Activated CD4-positive, alpha-beta T cell treated with anti-CD3 and anti-CD28 coated beads, Interleukin-2, Interleukin-4, amounts not matched to agents 100 ng/mL and 50 ng/mL, durations not matched to agents 16 hours and 8 hours (primary cell): ENCODE measurements at regions not wholly inside any gene's neighbourhood (a gene's known extent, or its start where the extent isn't known, plus 50 kb on each side); places are given as distances from the start of the nearest gene placed in this dataset.
"Not testable (repeated sequence)": the region's sequence is repeated elsewhere in the genome, so short reads cannot be mapped to it uniquely, and the experiment has no call there.

ENCODE experiments used
- DNase-seq: peaks from one replicate; pipeline ENCODE4 v3.0.0-alpha.2; 2020; ENCODE audit warnings: low spot score

DNA sequence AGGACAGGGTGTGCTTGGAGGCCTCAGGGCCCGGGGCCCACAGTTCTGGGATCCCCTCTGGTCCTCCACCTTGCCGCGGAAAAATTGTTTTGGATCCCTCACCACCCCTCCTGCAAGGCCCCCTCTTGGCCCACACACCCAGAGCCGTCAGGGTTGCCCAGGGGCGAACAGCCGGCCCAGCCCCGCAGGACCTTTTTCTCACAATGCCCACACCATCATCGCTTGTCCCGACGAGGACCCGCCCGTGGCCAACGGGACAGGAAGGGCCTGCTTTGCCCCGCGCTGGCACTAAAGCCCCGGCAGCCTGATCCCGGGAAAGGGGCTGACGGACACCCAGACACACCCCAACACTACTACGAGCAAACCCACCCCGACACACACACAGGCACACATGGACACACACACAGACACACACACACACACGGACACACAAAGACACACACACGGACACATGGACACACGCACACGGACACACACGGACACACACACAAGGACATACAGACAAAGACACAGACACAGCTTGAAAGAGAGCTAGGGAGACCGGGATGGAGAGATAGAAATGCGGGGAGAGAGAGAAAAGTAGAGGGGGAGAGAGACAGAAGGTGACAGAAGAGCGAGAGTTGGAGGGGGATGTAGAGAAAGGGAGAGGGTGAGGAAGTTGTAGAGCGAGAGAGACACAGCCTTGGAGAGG, 1493.5 kb upstream of the DEFB115 start:
- DNase-seq, result no peak

DNA sequence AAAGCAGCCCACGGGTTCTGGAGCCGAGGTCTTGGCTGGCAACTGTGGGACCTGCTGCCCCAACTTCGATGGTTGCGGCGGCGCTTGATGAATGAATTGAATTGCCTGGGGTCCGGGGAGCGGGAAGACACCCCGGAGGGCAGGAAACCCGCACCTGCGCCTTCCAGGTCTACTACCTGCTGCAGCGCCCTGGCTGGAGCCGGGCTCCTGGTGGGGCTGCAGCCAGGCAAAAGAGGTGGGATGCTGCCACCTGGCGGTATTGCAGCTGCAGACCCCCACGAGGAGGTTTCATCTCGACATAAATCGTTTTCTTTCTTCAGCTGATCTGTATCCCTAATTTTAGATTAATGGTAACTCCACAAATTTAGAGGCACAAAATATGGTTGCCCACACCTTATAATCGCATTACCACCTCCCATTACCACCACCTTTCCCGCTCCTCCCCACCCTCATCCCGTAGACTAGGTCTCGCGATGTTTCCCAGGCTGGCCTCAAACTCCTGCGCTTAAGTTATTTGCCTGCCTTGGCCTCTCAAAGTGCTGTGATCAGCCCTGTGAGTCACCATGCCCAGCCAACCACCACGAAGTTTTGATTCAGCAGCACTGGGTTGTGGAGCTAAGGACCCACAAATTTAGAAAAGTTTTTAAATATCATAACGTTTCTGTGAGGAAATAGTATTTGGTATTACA, 1492.4 kb upstream of the DEFB115 start:
- not testable (repeated sequence) for DNase-seq

DNA sequence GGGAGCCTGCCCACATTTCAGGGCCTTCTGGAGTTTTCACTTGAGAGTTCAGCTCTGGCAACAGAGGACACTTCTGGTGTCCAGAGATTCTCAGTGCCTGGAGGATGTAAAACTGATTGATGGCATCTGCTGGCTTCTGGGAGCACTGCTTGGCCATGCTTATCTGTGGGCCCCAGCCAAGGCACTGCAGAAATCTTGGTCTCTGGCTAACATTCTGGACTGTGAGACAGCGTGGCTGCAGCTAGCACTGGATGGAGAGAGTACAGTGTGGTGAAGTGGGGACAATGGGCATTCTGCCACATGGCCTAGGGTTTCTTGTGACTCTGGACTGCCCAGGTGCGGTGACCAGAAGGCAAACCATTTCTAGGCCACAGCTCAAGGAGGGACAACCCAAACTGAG, 1479.4 kb upstream of the DEFB115 start:
- DNase-seq, result not testable (repeated sequence)

DNA sequence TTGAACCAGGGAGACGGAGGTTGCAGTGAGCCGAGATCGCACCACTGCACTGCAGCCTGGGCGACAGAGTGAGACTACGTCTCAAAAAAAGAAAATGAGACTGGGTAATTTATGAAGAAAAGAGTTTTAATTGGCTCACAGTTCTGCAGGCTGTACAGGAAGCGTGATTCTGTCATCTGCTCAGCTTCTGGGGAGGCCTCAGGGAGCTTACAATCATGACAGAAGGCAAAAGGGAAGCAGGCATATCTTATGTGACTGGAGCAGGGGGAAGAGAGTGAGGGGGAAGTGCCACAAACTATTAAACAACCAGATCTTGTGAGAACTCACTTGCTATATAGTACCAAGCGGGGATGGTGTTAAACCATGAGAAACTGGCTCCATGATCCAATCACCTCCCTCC, 1476.2 kb upstream of the DEFB115 start:
- DNase-seq, result not testable (repeated sequence)

DNA sequence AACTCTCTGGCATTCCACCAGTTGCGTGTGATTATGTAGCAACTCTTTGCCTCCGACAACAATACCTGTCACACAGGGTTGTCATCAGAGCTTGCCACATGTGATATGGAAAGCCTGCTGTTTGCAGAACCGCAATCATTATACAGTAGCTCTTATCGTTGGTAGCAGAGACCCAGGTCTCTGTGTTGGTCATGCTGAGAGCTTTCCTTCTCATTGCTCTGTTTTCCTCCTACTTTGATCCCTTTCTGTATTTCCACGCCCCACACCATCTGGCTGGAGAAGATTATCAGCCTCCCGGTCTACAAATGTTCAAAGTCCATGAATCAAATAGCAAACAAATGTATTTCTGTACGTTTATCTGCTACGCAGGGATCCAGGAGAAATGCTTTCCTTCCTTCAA, 1475.6 kb upstream of the DEFB115 start:
- DNase-seq, result not testable (repeated sequence)

DNA sequence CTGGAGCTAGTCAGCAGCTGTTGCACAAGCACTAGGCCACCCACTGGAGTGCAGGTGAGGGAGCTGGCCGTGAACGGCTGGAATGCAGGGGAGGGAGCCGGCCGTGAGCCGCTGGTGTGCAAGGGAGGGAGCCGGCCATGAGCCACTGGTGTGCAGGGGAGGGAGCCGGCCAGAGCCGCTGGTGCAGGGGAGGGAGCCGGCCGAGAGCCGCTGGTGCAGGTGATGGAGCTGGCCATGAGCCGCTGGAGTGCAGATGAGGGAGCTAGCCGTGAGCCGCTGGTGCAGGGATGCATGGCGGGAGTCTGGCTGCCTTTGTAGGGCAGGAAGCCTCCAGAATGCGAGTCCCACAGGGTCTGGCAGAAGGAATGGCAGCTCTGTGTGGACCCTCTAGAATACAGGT, 1470.0 kb upstream of the DEFB115 start:
- not testable (repeated sequence) for DNase-seq

DNA sequence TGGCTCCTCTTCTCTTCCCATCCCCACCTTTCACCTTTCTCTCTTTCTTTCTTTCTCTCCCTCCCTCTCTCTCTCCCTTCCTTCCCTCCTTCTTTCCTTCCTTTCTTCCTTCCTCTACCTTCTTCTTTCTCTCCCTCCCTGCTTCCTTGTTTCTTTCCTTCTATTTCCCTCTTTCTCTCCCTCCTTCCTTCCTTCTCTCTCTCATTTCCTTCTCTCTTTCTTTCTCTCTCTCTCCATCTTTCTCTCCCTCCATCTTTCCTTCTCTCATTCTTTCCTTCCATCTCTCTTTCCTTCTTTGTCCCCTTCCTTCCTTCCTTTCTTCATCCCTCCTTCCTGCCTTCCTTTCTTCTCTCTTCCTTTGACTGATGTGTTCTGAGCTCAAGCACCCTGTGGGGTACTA, 1467.0 kb upstream of the DEFB115 start:
- DNase-seq, result no peak

DNA sequence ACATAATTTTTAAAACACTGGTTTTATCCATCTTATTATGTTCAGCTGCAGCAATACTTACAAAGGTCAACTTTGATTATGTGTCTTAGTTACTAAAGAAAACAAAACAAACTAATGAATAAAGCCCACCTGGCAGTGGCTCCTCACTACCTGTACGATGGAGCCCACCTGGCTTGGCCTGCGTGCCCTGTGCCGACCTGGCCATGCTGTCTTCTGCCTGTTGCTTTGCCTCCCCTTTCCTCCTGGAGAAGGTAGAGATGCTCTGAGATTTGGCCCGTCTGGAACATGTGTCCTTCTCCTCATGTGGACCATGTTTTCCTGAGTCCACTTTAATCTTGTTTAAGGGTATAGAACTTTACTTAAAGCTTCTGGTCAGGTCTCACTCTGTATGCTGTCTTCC, 1426.0 kb upstream of the DEFB115 start:
- DNase-seq, result not testable (repeated sequence)

DNA sequence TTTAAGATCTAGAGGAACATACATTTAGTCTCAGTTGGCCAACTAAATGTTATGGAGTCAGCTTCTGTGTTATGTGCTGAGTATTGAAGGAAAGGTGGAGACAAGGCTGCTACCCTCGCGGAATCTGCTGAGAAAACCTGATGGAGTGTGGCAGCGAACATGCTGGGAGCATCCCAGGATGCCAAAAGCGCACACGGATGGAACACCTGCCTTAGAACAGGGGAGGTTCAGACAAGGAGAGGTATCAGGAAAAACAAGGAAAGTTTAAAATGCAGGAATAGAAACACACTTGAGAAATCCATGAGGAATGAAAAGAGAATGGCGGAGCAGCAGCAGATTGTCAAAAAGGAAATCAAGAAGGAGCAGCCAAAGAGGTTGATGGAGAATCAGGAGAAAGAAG, 1389.5 kb upstream of the DEFB115 start:
- DNase-seq, result not testable (repeated sequence)

DNA sequence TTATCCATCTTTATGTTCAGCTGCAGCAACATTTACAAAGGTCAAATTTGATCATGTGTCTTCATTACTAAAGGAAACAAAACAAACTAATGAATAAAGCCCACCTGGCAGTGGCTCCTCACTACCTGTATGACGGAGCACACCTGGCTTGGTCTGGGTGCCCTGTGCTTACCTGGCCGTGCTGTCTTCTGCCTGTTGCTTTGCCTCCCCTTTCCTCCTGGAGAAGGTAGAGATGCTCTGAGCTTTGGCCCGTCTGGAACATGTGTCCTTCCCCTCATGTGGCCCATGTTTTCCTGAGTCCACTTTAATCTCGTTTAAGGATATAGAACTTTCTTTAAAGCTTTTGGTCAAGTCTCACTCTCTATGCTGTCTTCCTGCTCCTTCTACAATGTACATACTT, 1388.8 kb upstream of the DEFB115 start:
- not testable (repeated sequence) for DNase-seq

DNA sequence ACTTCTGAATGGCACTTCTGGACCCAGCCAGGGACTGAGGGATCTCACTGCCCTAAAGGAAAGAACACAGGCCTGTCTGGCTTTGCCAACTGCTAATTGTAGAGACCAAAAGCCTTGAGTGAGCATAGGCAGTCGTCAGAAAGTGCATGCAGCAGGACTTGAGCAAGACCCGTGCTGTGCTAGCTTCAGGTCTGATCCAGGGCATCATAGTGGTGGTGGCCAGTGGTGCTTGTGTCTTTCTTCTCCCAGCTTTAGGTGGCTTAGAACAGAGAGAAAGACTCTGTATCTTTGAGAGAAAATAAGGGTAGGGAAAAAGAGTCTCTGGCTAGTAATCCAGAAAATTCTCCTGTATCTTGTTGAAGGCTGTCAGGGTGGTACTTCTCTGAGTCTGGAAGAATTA, 1385.6 kb upstream of the DEFB115 start:
- not testable (repeated sequence) for DNase-seq

DNA sequence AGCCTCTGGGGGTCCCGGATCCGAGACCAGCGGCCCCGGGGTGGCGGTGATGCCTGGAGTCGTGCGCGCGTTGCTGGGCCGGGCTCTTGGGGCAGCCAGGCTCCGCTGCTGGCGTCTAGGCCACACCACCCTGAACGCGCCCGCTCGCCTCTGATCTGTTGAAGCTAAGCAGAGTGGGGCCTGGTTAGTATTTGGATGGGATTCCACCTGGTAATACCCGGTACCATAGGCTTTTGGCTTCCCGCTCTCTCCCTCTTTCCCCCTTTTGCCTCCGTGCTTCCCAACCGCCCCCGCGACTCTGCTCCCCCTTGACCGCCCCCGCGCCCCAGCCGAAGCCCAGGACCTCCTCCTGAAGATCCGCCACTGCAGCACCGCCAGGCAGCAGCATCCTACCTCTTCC, 1383.5 kb upstream of the DEFB115 start:
- peak; percentile 27 for DNase-seq

DNA sequence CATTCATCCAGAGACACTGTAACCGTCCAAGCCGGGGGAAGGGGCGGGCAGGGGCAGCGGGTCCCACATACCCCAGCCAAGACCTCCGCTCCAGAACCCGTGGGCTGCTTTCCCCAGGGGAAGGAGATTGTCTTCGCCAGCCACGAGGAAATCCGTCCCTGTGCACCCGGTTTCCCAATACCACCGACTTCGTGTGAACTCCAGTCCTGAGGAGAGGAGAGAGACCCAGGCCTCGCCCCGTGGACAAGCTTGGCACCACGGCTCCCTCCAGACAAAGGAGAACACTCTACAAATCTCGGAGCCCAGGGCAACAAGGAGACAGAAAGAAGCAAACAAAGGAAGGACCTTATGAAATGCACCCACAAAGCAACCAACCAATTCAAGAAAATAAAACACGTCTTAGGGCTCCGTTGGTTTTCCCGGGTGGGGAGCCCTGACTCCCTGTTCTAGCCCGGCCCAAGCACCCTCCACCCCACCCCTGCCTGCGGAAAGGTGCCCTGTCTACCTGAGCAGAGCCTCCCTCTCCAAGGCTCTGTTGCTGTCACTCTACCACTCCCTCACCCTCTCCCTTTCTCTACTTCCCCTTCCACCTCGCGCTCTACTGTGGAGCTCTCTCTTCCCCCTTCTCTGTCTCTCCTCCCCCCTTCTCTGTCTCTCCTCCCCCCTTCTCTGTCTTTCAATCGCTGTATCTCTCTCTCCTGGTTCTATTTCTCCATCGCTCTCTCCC, 1382.8 kb upstream of the DEFB115 start:
- no peak for DNase-seq

DNA sequence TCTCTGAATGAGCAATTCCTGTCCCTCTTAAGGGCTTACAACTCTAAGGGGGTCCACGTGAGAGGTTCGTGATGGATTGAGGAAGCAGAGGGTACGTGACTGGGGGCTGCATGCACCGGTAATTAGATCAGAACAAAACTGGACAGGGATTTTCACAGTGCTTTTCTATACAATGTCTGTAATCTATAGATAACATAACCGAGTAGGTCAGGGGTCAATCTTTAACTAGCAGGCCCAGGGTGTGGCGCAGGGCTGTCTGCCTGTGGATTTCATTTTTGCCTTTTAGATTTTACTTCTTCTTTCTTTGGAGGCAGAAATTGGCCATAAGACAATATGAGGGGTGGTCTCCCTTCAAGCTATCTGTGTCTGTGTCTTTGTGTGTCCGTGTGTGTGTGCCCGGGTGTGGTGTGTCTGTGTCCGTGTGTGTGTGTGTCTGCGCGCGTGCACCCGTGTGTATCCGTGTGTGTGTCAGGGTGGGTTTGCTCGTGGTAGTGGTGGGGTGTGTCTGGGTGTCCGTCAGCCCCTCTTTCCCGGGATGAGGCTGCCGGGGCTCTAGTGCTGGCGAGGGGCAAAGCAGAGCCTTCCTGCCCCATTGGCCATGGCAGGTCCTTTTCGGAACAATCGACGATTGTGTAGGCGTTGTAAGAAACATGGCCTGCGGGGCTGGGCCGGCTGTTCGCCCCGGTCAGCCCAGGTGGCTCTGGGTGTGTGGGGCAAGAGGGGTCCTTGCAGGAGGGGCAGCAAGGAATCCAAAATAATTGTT, 1382.0 kb upstream of the DEFB115 start:
- DNase-seq, result not testable (repeated sequence)

DNA sequence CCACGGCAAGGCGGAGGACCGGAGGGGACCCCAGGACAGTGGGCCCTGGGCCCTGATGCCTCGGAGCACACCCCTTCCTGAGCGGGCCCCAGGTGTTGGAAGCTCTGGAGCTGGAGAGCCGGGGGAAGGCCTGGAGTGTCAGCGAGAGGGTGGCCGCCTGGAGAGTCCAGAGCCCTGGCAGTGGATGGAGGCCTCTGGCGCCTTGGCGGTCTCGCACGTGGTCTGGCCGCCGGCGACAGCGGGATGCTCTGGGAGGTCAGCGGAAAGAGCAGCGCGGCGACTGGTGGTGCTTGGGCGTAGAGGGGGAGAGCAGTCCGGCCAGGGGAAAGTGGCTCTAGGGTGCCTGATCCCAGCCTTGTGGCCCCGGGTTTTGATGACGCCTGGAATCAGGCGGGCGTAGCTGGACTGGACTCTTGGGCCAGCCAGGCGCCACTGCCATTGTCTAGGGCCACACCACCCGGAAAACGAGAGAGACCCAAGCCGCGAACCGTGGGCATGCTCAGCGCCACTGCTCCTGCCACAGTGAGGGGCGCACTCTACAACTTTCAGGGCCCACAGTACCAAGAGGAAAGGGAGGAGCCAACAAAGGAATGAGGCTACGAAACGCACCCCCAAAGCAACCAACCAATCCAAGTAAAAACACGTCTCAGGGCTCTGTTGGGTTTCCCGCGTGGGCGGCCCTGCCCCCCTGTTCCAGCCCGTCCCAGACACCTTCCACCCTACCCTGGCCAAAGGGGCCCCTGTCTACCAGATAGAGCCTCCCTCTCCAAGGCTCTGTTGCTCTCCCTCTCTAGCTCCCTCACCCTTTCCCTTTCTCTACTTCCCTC, 1381.2 kb upstream of the DEFB115 start:
- not testable (repeated sequence) for DNase-seq

DNA sequence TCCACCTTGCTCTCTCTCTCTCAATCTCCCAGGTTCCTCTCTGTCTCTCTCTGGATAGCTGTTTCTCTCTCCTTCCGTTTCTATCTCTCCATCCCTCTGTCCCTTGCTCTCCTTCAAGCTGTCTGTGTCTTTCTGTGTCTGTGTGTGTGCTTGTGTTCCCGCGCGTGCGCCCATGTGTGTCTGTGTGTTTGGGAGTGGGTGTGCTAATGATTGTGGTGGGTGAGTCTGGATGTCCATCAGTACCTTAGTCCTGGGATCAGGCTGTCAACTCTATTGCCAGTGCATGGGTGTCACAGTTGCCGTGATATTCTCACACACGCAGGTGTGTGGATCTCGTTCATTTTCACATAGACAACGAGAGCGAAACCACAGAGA, 1380.6 kb upstream of the DEFB115 start:
- no peak for DNase-seq

DNA sequence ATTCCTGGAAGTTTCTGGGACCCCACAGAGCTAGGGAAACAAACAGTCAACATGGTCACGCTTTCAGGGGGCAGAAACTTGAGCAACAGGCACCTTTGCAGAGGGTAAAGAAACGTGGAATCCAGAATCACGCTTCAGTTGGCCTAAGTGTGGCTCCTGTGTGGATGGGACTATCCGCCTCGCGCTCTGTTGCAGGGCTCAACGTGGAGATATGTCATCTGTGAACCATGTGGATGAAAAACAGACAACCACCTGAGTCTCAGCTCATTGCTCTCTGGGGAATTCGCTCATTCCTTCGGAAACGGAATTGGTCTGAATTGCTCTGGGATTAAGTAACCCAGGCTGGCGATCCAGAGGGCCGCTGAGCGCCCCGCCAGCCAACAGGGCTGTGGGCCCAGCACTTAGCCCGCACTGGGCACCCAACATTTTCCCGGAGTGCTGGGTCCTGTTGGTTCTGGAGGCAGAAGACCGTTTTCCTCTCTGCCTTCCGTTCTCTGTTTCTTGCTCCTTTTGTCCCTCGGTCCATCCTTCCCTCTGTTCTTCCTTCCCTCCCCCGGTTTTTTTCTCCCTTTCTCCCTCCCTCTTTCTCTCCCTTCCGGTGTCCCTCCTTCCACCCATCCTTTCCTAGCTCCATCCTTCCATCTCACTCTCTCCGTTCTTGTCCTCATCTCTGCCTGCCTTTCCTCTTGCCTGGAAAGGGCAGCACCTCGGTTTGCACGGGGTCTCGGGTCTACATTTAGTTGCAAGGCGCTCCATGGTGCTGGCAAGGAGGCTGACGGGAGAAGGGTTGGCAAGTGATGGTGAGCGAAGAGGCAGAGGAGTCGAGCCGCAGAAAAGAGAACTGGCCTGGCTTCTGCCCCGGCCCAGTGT, 1379.8 kb upstream of the DEFB115 start:
- not testable (repeated sequence) for DNase-seq

DNA sequence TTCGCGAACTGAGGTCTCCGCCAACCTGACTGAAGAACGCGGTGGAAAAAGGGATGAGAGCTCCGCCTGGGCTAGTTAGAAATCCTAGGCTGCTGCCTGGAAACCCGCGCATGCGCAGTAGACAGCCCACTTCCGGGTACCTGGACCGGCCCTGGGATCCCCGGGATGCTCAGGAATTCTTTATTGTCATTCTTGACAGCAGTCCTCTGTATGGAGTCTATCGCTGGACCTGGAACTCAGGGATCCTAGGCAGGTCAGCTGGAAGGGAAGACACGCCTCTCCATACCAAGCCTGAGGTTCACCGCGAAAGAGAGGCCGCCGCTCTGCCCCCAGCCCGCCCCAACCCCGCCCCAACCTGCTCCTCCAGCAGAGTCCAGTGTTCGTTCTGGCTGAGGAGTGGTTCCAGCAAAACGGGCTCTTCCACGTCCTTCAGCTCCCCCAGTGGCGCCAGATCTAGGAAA, 1379.2 kb upstream of the DEFB115 start:
- DNase-seq, result no peak

DNA sequence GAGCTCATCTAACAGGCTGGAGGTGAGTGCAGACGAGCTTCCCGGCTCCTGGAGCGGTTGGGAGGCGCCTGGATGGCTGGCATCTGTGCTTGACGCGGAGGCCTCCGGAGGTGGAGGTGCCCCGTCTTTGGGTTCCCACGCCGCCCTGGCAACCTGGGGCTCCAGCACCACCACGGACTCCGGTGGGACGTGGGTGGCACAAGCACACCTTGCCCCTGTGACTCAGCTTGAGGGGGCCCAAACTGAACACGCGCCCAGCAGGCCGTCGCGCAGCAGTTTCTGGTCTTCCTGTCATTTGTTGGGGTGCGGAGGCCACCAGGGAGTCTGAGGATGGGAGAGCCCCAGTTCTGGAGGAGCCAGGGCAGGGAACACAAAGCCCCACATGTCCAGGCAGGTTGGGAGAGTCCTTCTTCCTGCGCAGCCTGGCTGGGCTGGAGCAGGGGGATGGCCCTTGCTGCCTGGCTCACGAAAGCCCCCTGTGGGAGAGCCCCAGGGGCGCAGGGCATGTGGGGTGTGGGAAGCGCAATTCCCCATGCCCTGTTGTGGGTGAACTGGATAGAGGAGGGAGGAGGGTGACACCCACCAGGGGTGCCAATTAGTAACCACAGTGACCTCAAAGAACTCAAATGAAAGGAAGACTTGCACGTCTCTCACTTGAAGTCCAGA, 1378.6 kb upstream of the DEFB115 start:
- DNase-seq, result no peak

DNA sequence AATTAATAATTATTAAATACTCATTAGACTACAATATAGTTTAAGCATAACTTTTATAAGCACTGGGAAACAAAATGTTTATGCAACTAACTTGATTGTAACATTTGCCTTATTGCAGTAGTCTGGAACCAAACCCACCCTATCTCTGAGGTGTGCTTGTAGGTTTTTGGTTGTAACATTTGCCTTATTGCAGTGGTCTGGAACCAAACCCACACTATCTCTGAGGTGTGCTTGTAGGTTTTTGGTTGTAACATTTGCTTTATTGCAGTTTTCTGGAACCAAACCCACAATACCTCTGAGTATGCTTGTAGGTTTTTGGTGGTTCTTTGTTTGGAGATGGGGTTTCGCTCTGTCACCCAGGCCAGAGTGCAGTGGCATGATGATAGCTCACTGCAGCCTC, 1376.4 kb upstream of the DEFB115 start:
- DNase-seq, result not testable (repeated sequence)
